NCI-H2029 (cell line): ENCODE measurements at regions not wholly inside any gene's neighbourhood (a gene's known extent, or its start where the extent isn't known, plus 50 kb on each side); places are given as distances from the start of the nearest gene placed in this dataset.

Experiments
- DNase-seq: peaks from one replicate; lab custom pipeline; 2025; lab: John Stamatoyannopoulos, UW

DNA sequence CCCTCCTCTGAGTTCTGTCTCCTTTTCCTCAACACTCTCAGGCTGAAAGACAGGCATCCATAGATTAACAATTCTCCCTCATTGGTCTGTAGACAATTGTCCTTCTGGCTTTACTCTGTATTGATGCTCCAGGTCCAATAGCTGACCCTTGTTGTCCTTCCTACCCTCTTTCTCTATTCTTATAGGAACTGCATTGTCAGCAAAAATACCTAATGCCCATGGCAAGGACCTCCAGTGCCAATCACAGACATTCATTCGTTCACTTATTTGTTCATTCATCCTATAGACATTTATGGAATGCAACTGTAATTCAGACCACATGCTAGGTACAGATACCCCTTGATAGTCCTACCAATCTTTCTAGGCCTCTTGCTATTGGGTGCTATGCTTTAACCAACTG lies 69.8 kb upstream of the DTNA start:
- DNase-seq: no peak

DNA sequence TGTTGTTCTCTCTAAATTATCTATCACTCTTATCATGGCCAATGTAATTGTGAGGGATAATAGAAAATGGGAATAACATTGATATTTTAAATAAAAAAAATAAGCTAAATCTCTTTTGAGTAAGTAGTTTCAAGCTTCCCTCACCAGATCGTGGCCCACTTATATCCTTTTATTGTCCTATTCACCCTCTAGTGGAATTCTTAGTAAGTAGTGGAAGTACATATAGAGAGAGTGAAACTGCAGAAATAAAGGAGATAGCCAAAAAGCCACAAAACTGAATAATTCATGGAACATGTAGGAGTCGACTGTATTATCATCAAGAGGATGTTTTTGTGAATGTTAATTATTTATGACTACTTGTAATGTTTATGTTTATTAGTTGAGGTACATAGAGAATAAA lies 66.1 kb upstream of the DTNA start:
- no peak for DNase-seq

DNA sequence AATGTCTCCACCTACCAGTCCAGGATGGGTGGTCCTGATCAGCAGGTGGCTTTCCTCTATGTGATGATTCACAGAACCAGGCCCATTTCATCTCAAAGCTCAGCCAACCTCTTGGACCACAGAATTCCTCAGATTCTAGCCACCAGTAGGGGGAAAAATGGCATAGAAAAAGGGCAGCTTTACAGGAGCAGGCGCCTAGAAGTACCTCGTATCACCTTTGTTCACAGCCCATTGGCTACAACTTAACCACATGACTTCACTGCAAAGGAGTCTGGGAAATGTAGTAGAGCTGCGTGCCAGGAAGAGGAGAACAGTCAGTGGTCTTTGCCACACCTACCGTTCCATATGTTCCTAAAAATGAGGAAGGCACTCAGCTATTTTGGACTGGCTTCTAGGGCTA lies 62.8 kb upstream of the DTNA start:
- DNase-seq: no peak

DNA sequence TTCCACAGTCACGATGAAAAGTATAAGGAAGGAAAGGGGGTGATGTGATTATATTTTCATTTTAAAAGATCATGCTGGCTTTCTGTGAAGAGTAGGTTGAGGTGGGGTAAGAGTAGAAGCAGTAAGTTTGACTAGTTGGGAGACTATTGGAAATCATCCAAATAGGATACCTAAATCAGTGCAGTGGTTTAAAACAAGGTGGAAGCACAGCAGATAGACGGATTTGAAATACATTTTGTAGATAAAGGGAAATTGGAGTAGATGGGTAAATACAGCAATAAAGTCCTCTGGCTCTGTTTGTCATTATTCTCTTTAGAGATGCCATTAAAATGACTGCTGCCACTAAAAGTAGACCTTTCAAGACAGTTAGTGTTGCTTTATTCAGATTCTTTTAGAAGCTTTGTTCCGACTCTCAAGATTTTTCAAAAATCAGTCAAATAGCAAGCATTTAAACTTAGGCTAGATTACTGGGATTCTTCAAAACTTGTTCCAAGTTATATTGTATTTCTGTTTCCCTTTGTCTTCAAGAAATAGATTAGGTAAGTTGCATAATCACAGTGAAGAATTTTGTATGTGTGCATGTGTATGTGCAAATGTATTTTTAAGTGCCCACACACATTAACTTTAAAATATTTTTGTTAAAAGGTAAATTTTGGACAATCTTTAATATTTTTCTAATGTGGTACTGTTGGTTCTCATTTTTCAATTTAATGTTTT lies 61.7 kb upstream of the DTNA start:
- DNase-seq: no peak

DNA sequence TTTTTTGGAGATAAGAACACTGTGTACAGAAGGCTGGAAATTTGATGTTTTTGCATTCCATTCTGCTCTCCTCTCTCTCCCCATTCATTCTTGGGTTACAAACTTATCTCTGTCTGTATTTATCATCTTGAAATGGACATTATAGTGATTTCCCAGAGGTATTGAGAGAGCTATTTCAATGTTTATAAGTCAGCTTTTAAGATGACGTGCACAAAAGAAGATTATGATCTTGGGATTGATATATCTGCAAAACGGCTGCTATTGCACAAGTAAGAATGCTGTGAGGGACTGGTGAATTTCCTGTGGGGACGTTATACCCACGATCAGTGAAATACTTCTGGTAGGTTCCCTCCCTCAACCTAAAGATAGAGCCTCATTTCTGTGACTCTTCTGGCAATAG lies 61.0 kb upstream of the DTNA start:
- no peak for DNase-seq

DNA sequence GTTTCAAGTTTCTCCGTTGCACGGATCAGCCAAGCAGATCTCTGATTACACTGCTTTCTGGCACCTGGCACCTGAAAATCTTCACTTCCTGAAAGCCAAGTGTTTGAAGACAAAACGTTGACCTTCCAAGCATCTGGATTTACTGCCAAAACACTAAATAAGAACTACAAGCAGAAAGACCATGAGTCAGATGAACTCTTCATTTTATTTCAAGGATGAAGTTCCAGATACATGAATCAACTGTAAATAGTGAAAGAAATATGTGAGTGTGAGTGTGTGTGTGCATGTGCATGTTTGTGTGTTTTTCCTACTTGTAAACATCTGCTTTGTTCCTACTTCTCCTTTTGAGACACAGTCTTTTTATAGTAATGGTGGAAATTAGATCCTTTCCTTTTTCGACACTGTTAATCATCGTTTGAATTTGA lies 60.0 kb upstream of the DTNA start:
- DNase-seq: no peak

DNA sequence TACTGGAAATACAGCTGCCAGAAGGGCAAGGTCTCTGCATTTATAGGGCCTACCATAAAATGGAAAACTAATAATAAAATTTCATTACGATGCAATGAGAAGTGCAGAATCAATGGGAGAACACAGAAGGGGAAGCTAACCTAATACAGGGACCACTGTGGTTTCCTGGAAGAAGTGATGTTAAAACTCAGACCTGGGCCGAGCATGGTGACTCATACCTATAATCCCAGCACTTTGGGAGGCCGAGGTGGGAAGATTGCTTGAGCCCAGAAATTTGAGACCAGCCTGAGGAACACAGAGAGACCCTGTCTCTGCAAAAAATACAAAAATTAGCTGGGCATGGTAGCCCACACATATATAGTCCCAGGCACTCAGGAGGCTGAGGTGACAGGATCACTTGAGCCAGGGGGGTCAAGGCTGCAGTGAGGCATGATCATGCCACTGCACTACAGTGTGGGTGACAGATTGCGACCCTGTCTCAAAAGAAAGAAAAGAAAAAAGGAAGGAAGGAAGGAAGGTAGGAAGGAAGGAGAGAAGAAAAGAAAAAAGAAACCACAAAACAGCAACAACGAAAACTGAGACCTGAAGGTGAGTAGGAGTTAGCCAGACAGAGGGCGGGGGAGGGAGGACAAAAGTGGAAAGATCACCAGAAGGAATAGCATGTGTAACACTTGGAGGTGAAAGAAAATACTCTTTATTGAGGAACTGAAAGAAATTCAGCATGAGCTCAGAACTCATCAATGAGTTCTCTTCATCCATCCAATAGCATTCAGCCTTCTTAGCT lies 58.3 kb upstream of the DTNA start:
- DNase-seq: no peak

DNA sequence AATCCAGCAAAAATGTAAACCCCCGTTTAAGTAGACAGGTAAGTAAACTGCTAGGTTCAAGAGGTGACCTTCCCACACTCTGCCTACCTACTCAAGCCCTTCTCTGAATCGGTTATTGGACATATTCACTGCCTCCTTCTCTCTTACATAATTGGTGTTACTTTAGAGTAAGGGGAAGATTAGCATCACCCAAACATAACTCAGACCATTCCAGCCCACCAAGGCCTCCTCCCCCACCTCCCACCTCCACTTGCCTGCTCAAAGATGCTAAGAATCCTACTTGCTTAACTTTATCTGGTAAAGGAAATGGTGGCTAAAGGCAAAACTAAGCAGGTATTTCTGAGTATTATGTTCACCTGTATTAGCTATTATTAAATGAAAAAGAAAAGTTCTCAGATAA lies 55.0 kb upstream of the DTNA start:
- no peak for DNase-seq

DNA sequence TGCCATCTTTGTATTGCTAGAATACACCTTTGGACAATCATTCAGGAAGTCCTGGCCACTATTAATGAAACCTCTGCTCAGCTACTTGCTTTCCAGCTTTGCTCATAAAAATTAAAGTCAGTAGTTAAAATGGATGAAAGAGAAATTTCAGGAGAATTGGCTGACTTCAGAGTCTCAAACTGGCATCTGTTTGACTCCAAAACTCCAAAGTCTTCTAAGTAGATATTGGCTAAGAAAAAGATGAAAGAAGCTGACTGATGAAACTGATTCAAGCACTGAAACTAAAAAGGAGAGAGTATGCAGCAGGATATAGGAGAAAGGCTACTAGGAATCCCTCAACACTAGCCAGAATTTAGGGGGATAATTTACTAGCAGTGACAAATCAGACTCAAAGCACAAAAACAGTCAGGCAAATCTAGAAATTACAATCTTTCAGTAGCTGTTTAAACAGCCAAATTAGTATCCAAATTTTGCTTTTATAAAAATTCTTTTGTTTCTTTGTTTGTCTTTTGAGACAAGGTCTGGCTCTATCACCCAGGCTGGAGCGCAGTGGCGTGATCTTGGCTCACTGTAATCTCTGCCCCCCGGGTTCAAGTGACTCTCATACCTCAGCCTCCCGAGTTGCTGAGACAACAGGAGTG lies 52.1 kb upstream of the DTNA start:
- DNase-seq: no peak

DNA sequence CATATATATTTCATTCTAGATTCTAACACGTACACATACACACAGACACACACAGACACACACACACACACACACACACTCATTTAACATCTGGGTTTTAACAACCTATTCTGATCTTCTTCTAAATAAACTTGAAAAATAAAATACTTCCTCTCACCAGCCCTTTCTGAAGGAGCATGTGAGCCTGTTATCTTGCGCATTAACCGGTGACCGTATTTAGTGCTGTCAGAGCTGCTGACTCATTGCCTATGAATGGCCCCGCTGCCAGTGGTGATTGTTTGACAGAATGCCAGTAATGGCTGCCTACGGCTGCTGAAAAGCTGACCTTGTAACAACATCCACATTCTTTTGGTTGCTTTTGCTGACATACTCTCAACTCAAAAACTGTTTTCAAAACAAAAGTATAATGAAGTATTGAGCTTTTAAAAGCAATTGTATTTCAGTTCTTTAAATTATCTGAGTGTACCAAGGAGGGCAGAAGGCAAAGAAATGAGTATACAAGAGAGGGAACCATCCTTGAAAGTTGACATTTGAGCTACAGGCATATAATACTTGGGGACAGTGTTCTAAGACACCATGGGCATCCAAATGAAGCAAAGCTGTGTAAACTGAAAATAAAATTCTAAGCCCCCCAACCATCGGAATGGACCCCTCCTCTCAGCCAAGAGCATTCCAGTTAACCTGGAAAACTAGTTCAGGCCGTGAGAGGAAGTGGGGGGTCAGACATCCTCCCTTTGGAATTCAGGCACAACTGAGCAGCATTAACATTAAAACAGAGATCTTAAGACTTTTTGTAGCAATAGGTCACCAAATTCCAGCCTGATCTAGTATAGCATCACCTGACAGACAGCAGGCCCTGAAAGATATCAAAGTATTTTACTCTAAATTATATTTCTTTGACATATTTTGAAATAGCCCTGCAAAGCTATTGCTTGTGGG lies 50.2 kb upstream of the DTNA start:
- peak; percentile 85 for DNase-seq
